Hematopoietic multipotent progenitor cell treated with erythropoietin and hydrocortisone succinate and interleukin-3 and kit ligand, for 4 days (in vitro differentiated cells): ENCODE measurements at regions not wholly inside any gene's neighbourhood (a gene's known extent, or its start where the extent isn't known, plus 50 kb on each side); places are given as distances from the start of the nearest gene placed in this dataset.
"Not testable (repeated sequence)": the region's sequence is repeated elsewhere in the genome, so short reads cannot be mapped to it uniquely, and the experiment has no call there.

ENCODE experiments used
- DNase-seq: peaks from one replicate; pipeline ENCODE4 v3.0.0-alpha.2; 2015

GRCh38 chr4:184950117-184950830, 68.0 kb upstream of the HELT start:
- no peak for DNase-seq

GRCh38 chr4:184950926-184951325, 67.4 kb upstream of the HELT start:
- no peak for DNase-seq

- DNase-seq: no peak
Observed at GRCh38 chr4:184951668-184952160, 66.6 kb upstream of the HELT start.

DNA sequence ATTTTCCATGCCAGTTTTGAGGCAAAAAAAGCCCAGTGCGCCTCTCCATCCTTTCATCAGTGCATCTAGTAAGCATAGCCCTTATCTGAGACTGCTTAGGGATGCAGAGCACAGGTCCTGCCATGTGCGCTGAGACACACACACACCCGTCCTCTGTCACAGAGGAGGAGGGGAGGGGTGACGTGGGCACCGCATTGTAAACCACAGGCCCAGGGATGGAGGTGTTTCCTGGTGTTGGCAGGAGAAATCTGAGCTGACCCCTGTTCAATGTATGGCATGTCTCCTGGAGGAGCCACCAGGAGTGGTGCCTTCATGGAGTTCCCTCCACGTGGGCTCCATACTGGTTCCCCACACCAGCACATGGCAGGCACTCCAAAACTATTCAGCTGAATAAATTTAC, 65.8 kb upstream of the HELT start:
- no peak for DNase-seq

DNA sequence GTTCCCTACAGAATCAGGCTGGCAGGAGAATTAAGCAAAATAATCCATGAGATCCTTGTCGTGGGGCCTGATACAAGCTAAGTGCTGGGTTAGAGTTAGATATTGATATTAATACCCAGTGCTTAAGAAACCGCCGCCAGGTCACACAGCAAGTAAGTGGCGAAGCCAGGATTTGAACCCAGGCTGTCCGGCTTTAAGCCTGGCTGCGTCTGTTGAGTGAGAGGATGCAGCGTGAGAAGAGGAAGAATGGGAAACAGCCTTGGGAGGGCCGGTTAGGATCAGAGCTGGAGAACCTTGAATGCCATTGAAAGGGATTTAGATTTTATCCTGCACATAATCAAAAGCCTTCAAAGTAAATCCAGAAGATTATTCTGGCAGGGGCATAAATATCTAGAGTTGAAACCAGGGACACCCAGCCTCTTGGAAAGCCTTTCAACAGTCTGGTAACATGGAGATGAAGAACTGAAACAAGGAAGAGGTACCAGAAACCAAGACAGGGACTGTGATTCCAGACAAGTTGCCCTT, 64.8 kb upstream of the HELT start:
- no peak for DNase-seq

- DNase-seq: no peak
Observed at GRCh38 chr4:184953971-184954370, 64.3 kb upstream of the HELT start.

DNA sequence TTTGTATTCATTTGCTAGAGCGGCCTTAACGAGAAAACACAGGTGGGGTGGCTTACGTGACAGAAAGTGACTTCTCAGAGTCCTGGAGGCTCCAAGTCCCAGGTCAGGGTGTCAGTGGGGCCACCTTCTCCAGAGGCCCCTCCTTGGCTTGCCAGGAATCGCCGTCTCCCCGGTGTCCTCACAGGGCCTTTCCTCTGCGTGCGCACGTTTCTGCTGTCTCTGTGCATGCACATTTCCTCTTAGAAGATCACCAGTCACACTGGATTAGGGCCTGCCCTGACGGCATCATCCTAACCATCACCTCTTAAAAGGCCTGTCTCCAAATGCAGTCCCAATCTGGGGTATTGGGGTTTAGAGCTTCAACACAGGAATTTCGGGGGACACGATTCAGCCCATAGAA, 63.8 kb upstream of the HELT start:
- no peak for DNase-seq

- no peak for DNase-seq
Observed at GRCh38 chr4:184955116-184955515, 63.2 kb upstream of the HELT start.

DNA sequence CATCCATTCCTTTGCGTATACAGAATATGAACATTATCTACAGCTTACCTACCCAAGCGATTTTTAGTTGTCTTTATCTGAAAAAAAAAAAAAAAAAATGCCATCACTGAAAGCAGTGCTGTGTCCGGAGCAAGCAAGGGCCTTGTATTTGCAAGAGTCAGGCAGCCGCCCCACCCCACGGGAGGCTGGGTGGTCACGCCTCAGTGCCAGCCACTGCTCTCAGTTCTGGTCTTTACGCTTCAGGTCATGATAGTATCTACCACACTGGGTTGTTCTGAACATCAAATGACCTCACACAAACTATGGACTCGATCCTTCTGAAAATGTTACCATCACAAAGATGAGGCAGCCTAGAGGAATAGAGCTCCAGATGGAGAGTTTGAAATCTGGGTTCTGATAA, 62.7 kb upstream of the HELT start:
- DNase-seq: no peak

DNA sequence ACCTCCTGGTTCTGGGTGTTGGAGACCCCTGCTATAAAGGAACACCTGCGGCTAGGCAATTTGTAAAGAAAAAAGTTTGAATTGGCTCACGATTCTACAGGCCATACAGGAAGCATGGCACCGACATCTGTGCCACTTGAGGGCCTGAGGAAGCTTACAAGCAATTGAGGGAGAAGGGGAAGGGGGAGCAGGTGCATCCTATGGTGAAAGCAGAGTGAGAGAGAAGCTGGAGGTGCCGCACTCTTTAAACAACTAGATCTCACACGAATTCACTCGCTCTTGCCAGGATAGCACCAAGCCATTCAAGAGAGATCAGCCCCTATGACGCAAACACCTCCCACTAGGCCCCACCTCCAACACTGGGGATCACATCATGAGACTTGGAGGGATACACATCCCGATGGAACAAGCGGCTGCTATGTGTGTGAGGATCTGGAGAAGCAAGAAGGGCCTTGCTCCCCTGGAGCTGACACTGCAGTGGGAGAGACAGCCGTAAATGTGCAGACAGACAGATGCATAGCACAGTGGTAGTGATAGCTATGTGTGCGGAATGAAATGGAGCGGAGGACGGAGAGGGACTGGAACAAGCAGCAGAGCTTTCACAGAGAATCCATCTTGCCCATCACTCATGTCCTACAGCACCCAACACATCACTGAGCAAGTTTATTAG, 60.7 kb upstream of the HELT start:
- DNase-seq: peak; percentile 70

- DNase-seq: no peak
Observed at GRCh38 chr4:184958127-184958922, 60.0 kb upstream of the HELT start.

GRCh38 chr4:184958923-184959210, 59.4 kb upstream of the HELT start:
- DNase-seq: peak; percentile 57

DNA sequence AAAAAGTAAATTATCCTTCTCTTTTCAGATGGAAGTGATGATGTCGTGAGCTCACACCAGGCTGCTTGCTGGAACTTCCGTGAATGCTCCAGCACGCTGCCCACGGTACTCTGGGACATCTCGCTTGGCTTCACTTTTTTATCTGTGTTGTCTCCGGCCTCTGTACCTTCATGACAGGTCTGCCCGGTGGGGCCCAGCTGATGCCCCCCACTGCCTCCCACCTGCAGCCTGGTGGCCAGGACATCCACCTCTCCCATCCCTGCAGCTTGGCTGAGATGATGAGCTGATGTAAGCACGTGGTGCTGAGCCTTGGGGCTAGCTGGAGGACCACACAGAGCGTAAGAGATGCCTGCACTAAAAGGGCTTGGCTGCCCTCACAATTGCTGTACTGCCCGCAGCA, 59.0 kb upstream of the HELT start:
- no peak for DNase-seq

- DNase-seq: no peak
Observed at GRCh38 chr4:184959786-184960185, 58.5 kb upstream of the HELT start.

DNA sequence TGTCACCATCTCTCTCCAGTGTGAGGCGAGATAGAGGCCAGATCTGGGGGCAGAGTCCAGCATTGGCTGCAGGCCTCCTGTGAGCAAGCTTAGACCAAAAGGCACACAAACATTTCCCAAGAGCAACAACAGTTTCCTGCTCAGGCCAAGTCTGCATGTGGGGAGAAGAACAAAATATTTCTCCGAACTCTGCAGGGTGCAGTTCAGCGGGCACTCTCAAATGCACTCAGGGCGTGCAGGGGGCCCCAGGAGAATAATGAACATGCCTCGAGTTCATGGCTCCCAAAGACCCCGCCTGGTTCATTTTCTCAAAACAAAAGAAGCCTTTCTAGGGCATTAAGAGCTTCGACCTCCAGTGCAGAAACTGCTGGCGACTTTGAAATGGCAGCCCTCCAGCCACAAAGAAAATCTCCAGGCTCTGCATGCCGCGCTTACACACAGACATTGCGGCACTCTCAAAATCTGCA, 57.8 kb upstream of the HELT start:
- no peak for DNase-seq

GRCh38 chr4:184961660-184962059, 56.6 kb upstream of the HELT start:
- DNase-seq: no peak

GRCh38 chr4:184962125-184962638, 56.1 kb upstream of the HELT start:
- DNase-seq: no peak

DNA sequence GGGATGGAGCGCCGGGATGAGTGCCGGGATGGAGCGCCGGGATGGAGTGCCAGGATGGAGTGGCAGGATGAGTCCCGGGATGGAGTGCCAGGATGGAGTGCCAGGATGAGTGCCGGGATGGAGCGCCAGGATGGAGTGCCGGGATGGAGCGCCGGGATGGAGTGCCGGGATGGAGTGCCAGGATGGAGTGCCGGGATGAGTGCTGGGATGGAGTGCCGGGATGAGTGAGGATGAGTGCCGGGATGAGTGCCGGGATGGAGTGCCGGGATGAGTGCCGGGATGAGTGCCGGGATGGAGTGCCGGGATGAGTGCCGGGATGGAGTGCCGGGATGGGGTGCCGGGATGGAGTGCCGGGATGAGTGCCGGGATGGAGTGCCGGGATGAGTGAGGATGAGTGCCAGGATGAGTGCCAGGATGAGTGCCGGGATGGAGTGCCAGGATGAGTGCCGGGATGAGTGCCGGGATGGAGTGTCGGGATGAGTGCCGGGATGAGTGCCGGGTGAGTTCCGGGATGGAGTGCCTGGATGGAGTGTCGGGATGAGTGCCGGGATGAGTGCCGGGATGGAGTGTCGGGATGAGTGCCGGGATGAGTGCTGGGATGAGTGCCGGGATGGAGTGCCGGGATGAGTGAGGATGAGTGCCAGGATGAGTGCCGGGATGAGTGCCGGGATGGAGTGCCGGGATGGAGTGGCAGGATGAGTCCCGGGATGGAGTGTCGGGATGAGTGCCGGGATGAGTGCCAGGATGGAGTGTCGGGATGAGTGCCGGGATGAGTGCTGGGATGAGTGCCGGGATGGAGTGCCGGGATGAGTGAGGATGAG, 52.9 kb upstream of the HELT start:
- DNase-seq: not testable (repeated sequence)

DNA sequence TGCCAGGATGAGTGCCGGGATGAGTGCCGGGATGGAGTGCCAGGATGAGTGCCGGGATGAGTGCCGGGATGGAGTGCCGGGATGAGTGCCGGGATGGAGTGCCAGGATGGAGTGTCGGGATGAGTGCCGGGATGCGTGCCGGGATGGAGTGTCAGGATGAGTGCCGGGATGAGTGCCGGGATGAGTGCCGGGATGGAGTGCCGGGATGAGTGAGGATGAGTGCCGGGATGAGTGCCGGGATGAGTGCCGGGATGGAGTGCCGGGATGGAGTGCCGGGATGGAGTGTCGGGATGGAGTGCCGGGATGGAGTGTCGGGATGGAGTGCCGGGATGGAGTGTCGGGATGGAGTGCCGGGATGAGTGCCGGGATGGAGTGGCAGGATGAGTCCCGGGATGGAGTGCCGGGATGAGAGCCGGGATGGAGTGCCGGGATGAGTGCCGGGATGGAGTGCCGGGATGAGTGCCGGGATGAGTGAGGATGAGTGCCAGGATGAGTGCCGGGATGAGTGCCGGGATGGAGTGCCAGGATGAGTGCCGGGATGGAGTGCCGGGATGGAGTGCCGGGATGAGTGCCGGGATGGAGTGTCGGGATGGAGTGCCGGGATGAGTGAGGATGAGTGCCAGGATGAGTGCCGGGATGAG, 52.1 kb upstream of the HELT start:
- DNase-seq: not testable (repeated sequence)

- peak; percentile 71 for DNase-seq
Observed at GRCh38 chr4:184967699-184968098, 50.6 kb upstream of the HELT start.

DNA sequence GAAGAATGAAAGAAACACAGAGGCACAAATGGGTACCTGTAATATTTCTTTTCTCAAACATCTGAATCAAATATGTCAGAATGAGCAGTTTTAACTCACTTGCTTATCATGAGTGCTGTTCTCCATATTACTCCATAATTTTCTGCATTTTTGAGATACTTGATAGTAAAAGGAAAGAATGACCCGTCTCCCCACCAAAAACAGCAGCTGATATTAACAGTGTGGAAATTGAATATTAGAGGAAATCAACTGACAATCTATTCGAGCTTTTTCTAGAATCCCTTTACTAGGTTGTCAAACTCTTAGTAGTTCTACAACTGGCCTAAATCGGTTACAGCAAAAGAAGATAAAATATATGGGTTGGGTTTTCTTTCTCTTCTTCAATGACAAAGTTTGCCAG, 49.9 kb upstream of the HELT start:
- no peak for DNase-seq
